Spleen (tissue), 7 donors: ENCODE measurements at regions not wholly inside any gene's neighbourhood (a gene's known extent, or its start where the extent isn't known, plus 50 kb on each side); places are given as distances from the start of the nearest gene placed in this dataset.

ENCODE experiments used
- CTCF ChIP-seq, 11 experiments: fragments of 200-600 bp in 7 of 11; fragments of 450-650 bp in 4 of 11; sonication (generic) in 4 of 11; IDR thresholded peaks in 8 of 11; conservative IDR thresholded peaks in 3 of 11; 1 replicate in 7 of 11; 2 replicates in 4 of 11; pipeline versions ENCODE4 v1.4.0 to v1.8.0; 2016 to 2021; ENCODE audit warnings: antibody characterized with exemption in 11 of 11, inconsistent platforms in 4 of 11, mild to moderate bottlenecking in 1 of 11
- POLR2A ChIP-seq, 3 donors: fragments of 450-650 bp; IDR thresholded peaks; one replicate each; pipeline ENCODE4 v1.5.1; 2017; ENCODE audit warnings: antibody characterized with exemption in 3 of 3, mild to moderate bottlenecking in 1 of 3
- POLR2AphosphoS5 ChIP-seq, 3 donors: sonication (generic); formaldehyde crosslinking; IDR thresholded peaks; one replicate each; pipeline ENCODE4 v1.5.1; 2017; ENCODE audit warnings: antibody characterized with exemption in 3 of 3
- donor health status: DM: no; HTN: no; CAD: no; lungs with moderate emphysema.
- donor health status: DM: no; HTN: no; CAD: no.
- donor health status: DM: no; HTN: no; CAD: no.

- TF ChIP-seq POLR2AphosphoS5 (IDR thresholded peaks at IDR 0.05): no peak
- TF ChIP-seq CTCF (IDR thresholded peaks at IDR 0.05 in 8 of 11, conservative IDR thresholded peaks at IDR 0.05 in 3 of 11): no peak
- TF ChIP-seq POLR2A (IDR thresholded peaks at IDR 0.05): no peak
These were observed 315.4 kb downstream of the ETAA1 start for GRCh38 chr2:67712484-67712883.
